C4-2B (cell line): ENCODE measurements at regions not wholly inside any gene's neighbourhood (a gene's known extent, or its start where the extent isn't known, plus 50 kb on each side); places are given as distances from the start of the nearest gene placed in this dataset.

ENCODE experiments used
- H3K27ac ChIP-seq: fragments of 450-650 bp; 2 replicates; pipeline ENCODE4 v1.5.1; 2017
- ZFX ChIP-seq: fragments of 450-650 bp; IDR thresholded peaks from 2 replicates; pipeline ENCODE4 v1.6.1; 2017
- TF ChIP-seq, protein P1 (sequence below): fragments of 450-650 bp; conservative IDR thresholded peaks from 2 replicates; pipeline ENCODE4 v1.5.1; 2017; ENCODE audit warnings: mild to moderate bottlenecking

DNA sequence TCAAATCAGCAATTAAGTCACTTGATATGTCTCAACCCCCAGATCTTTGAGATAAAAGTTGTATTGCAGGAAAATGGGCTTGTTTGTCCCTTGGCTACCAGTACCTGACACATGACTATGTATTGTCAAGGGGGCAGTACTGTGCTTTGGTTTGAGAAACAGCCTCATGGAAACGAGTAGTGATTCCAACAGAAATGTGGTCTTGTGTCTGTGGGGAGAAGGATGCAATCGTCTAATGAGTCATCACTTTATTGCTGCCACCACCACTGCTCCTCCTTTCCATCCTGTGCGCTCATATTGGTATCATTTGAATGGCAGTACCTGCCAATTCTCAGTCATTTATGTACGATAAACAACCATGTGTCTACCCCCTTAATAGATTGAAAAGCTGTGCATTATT is 72.8 kb upstream of the ARHGAP5 start:
- no peak overlapping the region for H3K27ac ChIP-seq
- TF ChIP-seq, protein P1, sequence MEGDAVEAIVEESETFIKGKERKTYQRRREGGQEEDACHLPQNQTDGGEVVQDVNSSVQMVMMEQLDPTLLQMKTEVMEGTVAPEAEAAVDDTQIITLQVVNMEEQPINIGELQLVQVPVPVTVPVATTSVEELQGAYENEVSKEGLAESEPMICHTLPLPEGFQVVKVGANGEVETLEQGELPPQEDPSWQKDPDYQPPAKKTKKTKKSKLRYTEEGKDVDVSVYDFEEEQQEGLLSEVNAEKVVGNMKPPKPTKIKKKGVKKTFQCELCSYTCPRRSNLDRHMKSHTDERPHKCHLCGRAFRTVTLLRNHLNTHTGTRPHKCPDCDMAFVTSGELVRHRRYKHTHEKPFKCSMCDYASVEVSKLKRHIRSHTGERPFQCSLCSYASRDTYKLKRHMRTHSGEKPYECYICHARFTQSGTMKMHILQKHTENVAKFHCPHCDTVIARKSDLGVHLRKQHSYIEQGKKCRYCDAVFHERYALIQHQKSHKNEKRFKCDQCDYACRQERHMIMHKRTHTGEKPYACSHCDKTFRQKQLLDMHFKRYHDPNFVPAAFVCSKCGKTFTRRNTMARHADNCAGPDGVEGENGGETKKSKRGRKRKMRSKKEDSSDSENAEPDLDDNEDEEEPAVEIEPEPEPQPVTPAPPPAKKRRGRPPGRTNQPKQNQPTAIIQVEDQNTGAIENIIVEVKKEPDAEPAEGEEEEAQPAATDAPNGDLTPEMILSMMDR = no peak
- no peak for TF ChIP-seq ZFX

DNA sequence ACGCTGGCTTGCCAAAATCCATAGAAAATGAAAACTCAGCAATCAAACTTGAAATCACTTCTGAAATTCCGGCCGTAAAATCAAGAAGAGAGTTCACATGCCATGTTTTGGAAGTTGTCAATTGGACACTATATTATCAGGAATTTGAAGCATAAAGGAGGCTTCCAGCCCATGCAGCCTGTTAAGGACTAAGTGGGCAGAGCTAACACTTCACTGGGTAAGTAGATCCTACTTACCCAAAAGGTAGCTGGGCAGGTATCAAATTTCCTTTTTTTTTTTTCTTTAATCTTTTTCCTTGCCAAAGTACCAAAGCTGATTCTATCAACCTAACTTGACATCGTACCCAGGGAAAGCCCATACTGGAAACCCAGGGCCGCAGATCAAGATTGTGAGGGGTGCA is 71.5 kb upstream of the ARHGAP5 start:
- no peak overlapping the region for H3K27ac ChIP-seq
- TF ChIP-seq ZFX = no peak
- TF ChIP-seq, protein P1 = no peak

DNA sequence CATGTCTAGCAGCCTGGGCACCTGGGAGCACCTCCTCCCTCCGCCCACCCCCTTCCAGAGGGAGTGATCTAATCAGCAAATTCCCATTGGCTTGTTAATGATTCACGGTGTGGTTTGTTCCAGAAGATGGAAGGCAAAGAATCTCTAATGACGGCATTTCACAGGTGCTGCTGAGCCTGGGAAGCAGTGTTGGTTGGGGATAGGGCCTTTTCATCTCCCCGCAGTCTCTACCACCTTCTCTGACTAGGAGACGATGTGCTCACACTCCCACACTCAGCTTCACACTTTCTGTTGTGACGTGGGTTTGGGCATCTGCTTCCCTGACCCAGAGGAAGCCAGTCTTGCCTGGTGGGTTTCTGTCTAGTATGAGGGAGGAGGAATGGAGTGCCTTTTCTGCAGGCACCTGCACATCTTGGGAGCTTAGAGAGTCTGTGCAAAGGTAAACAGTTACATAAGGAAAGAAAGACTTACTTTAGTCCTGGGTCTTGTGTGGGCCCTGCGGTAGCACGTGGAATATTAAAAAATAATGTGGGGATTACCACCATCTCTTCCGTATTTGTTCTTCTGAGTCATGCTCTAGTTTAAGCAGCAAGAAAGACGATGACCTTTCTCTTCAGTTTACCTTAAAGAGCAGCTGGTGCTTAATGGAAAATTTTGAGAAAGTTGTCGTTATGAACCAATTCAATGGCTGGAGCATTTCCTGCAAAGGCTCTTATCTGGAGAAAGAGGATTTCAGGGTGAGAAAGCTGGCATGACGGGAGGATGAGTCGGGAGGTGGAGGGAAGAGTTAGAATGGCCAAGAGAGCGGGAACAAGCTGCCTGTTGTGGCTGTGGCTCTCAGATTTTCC is 70.6 kb upstream of the ARHGAP5 start:
- TF ChIP-seq, protein P1 = no peak
- TF ChIP-seq ZFX = no peak
- H3K27ac ChIP-seq = peak overlapping the region; percentile 6

DNA sequence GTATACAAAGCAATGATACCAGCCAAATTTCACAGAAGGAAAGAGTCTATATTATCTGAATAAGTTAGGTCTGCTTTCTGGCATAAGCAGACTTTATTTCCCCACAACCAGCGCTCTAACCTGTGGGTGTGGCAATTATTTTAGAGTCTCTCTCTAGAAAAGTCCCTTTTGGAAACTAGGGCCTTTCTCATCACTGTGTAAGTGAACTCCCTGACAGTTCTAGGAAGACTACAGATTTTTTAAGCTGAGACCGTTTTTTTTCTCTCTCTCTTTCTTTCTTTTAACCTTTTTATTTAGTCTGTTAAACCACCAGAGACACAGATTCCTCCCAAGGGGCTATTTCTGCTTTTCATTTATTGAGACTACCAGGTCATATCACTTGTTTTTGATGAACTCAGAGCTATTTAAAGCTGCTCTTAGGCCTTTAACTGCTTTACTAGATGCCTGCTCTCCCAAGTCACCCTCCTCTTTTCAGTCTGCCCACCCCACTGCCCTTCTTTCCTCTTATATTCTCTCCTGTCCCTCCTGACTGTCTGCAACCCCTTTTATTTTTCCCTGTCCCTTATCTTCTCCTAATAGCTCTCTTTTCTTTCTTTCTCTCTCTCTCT is 69.2 kb upstream of the ARHGAP5 start:
- no peak overlapping the region for H3K27ac ChIP-seq
- TF ChIP-seq ZFX = no peak
- TF ChIP-seq, protein P1 = no peak

DNA sequence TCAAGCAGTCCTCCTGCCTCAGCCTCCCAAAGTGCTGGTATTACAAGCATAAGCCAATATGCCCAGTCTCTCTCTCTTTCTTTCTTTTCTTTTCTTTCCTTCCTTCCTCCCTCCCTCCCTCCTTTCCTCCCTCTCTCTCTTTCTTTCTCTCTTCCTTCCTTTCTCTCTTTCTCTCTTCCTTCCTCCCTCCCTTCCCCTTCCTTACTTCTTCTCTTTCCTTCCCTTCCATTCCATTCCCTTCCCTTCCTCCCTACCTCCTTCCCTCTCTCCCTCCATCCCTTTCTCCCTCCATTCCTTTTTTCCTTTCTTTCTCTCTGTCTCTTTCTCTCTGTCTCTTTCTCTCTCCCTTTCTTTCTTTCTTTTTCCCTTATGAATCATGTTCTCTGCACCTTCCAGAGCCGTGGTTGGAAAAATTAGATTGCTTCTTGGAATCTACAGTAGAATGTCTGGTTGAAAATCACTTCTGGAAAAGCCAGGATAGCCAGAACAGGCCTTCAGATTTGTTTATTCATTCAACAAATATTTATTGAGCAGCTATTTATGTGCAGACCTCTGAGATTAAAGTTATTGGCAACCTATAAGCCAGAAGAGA is 68.4 kb upstream of the ARHGAP5 start:
- no peak overlapping the region for H3K27ac ChIP-seq
- no peak for TF ChIP-seq ZFX
- TF ChIP-seq, protein P1 = no peak

DNA sequence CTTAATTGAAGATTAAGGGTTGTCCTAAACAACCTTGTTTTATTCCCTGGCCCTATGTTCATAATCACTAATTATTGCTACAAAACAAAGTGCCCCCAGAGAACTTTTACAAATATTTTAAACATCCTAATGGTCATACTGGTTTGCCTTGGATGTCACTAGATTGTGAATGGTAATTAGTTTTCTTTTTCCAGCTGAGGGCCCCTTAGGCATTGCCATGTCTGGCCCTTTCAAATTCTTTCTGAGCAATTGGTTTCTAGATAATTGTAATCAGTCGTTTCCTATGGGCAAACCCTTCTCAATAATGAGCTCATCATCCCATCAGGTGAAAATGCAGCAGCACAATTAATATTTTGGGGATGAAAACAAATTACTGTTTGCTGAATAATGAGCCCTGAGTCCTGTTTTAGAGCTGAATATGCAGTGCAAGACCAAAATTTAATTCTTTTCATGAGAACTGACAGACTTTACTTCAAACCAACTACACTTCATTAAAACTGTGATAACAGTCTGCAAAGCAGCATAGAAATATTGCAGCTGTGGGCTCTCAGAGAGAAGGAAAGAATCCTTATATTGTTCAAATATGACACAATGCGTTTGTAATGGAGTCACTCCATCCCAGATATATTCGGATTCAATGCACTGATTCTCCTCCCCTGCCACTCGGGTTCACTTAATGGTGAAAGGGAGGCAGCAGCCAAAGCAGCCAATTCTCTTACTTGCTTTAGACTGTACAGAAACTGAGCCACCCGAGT is 67.7 kb upstream of the ARHGAP5 start:
- H3K27ac ChIP-seq = no peak overlapping the region
- no peak for TF ChIP-seq ZFX
- TF ChIP-seq, protein P1 = no peak
